H1 (cell line): ENCODE measurements at regions not wholly inside any gene's neighbourhood (a gene's known extent, or its start where the extent isn't known, plus 50 kb on each side); places are given as distances from the start of the nearest gene placed in this dataset.

Experiments used
- CTCF ChIA-PET: fragments of 300-600 bp; sonication (Branson Sonifier 250); formaldehyde crosslinking; loops from one replicate; lab custom pipeline; 2021; ENCODE audit not compliant: partially characterized antibody; lab: Charles Lee
- POLR2A ChIA-PET: fragments of 300-600 bp; sonication (Branson Sonifier 250); formaldehyde crosslinking; loops from one replicate; lab custom pipeline; 2021; ENCODE audit warnings: inconsistent platforms; ENCODE audit not compliant: partially characterized antibody; lab: Charles Lee
- DNase-seq, 2 experiments: peaks; one replicate each; pipeline versions ENCODE4 v3.0.0 to v3.0.0-alpha.2; 2010 to 2022; ENCODE audit warnings: low spot score in 2 of 2, low read depth in 1 of 2, mixed read lengths in 1 of 2
- FAIRE-seq: peaks from 2 replicates; lab custom pipeline; 2011; peaks lifted over from hg19 to GRCh38; lab: Jason Lieb, UNC
- H2AFZ ChIP-seq: 2 replicates; pipeline ENCODE4 v1.8.1; 2012; ENCODE audit warnings: low read length, inconsistent platforms
- H2AK5ac ChIP-seq: 2 replicates; pipeline ENCODE4 v1.6.1; 2013; ENCODE audit warnings: low read depth, low read length
- H2BK120ac ChIP-seq: replicated peaks from 2 replicates; pipeline ENCODE3; 2013; ENCODE audit warnings: low read depth, low read length, inconsistent platforms
- H2BK12ac ChIP-seq: 2 replicates; pipeline ENCODE4 v1.6.1; 2013; ENCODE audit warnings: low read depth, low read length
- H2BK15ac ChIP-seq: 2 replicates; pipeline ENCODE4 v1.6.1; 2013; ENCODE audit warnings: low read length
- H2BK20ac ChIP-seq: 2 replicates; pipeline ENCODE4 v1.6.1; 2013; ENCODE audit warnings: low read length
- H2BK5ac ChIP-seq: 2 replicates; pipeline ENCODE4 v1.6.1; 2013; ENCODE audit warnings: low read depth, low read length
- H3K14ac ChIP-seq: 2 replicates; pipeline ENCODE4 v1.6.1; 2013; ENCODE audit warnings: inconsistent platforms; ENCODE audit not compliant: insufficient read length
- H3K18ac ChIP-seq: 2 replicates; pipeline ENCODE4 v1.6.1; 2013; ENCODE audit warnings: low read length; ENCODE audit errors: extremely low read depth
- H3K23ac ChIP-seq: 2 replicates; pipeline ENCODE4 v1.6.1; 2013; ENCODE audit warnings: inconsistent platforms; ENCODE audit not compliant: insufficient read length
- H3K23me2 ChIP-seq: 2 replicates; pipeline ENCODE4 v1.6.1; 2013; ENCODE audit warnings: low read depth, low read length
- H3K27ac ChIP-seq: 2 replicates; pipeline ENCODE4 v1.6.1; 2011; ENCODE audit warnings: low read depth, low read length, inconsistent platforms
- H3K27me3 ChIP-seq, 4 experiments: replicated peaks in 1 of 4; 1 replicate in 1 of 4; 2 replicates in 3 of 4; pipeline versions ENCODE4 v1.6.1 to v1.8.1; 2011 to 2013; ENCODE audit warnings: low read length in 3 of 4, mild to moderate bottlenecking in 3 of 4, inconsistent platforms in 2 of 4, mixed read lengths in 2 of 4, moderate library complexity in 1 of 4; ENCODE audit not compliant: control insufficient read depth in 3 of 4, insufficient read depth in 3 of 4; ENCODE audit errors: extremely low read depth in 1 of 4
- H3K36me3 ChIP-seq, 4 experiments: 2 replicates each; pipeline versions ENCODE4 v1.6.1 to v1.8.1; 2011 to 2013; ENCODE audit warnings: mild to moderate bottlenecking in 4 of 4, low read length in 3 of 4, moderate library complexity in 2 of 4, control low read depth in 1 of 4, inconsistent platforms in 1 of 4; ENCODE audit not compliant: insufficient read depth in 4 of 4, control insufficient read depth in 2 of 4
- H3K4ac ChIP-seq: replicated peaks from 2 replicates; pipeline ENCODE3; 2013; ENCODE audit warnings: low read length, low read depth, mixed read lengths, inconsistent platforms; ENCODE audit not compliant: insufficient read length
- H3K4me1 ChIP-seq, 4 experiments: replicated peaks in 1 of 4; 1 replicate in 1 of 4; 2 replicates in 3 of 4; pipeline versions ENCODE4 v1.6.1 to v1.8.1; 2011 to 2013; ENCODE audit warnings: low read length in 3 of 4, inconsistent platforms in 2 of 4, mixed read lengths in 1 of 4; ENCODE audit not compliant: insufficient read depth in 4 of 4, control insufficient read depth in 3 of 4
- H3K4me2 ChIP-seq, 2 experiments: 2 replicates each; pipeline versions ENCODE4 v1.6.1 to v1.8.1; 2011 to 2013; ENCODE audit warnings: low read depth in 2 of 2, low read length in 2 of 2, control low read depth in 1 of 2, inconsistent platforms in 1 of 2, mild to moderate bottlenecking in 1 of 2; ENCODE audit not compliant: insufficient read depth in 1 of 2
- H3K4me3 ChIP-seq, 4 experiments: fragments of 200-600, 300-600 bp in 1 of 4; sonication (generic), shearing (Covaris generic), sonication (Bioruptor Twin) in 1 of 4; 2 replicates each; pipeline versions ENCODE4 v1.5.1 to v1.8.1; 2011 to 2016; ENCODE audit warnings: low read length in 4 of 4, low read depth in 3 of 4, control low read depth in 2 of 4, inconsistent platforms in 2 of 4, mild to moderate bottlenecking in 2 of 4, mixed read lengths in 1 of 4, moderate library complexity in 1 of 4; ENCODE audit not compliant: insufficient read depth in 2 of 4; ENCODE audit errors: extremely low read depth in 1 of 4
- H3K56ac ChIP-seq: replicated peaks from 2 replicates; pipeline ENCODE3; 2013; ENCODE audit warnings: low read depth, mild to moderate bottlenecking, mixed read lengths, low read length, inconsistent platforms; ENCODE audit not compliant: insufficient read length
- H3K79me1 ChIP-seq: 2 replicates; pipeline ENCODE4 v1.6.1; 2013; ENCODE audit warnings: low read depth, low read length, control low read depth
- H3K79me2 ChIP-seq, 2 experiments: 2 replicates each; pipeline versions ENCODE4 v1.6.1 to v1.8.1; 2012 to 2013; ENCODE audit warnings: low read length in 2 of 2, mild to moderate bottlenecking in 2 of 2, inconsistent platforms in 1 of 2; ENCODE audit not compliant: insufficient read depth in 2 of 2, control insufficient read depth in 1 of 2
- H3K9ac ChIP-seq, 4 experiments: replicated peaks in 1 of 4; 1 replicate in 1 of 4; 2 replicates in 3 of 4; pipeline versions ENCODE4 v1.6.1 to v1.8.1; 2011 to 2013; ENCODE audit warnings: low read depth in 3 of 4, low read length in 3 of 4, control low read depth in 2 of 4, mild to moderate bottlenecking in 2 of 4, moderate library complexity in 2 of 4, inconsistent platforms in 1 of 4; ENCODE audit errors: extremely low read depth in 1 of 4
- H3K9me3 ChIP-seq, 2 experiments: 2 replicates each; pipeline versions ENCODE4 v1.6.1 to v1.8.1; 2012 to 2013; ENCODE audit warnings: mild to moderate bottlenecking in 2 of 2, moderate library complexity in 2 of 2, control low read depth in 1 of 2, inconsistent platforms in 1 of 2, low read depth in 1 of 2, low read length in 1 of 2, mixed read lengths in 1 of 2; ENCODE audit not compliant: insufficient read depth in 2 of 2
- H4K20me1 ChIP-seq, 2 experiments: replicated peaks in 1 of 2; 2 replicates each; pipeline versions ENCODE3 to v1.8.1; 2011 to 2013; ENCODE audit warnings: inconsistent platforms in 2 of 2, low read length in 2 of 2, mild to moderate bottlenecking in 1 of 2; ENCODE audit not compliant: insufficient read depth in 2 of 2, control insufficient read depth in 1 of 2
- H4K5ac ChIP-seq: 2 replicates; pipeline ENCODE4 v1.6.1; 2013; ENCODE audit warnings: low read length, low read depth, mixed read lengths, inconsistent platforms; ENCODE audit not compliant: insufficient read length
- H4K8ac ChIP-seq: 2 replicates; pipeline ENCODE4 v1.8.0; 2013; ENCODE audit warnings: mild to moderate bottlenecking, moderate library complexity, low read length, inconsistent platforms; ENCODE audit not compliant: insufficient read depth; ENCODE audit errors: extremely low read depth
- H4K91ac ChIP-seq: replicated peaks from 2 replicates; pipeline ENCODE3; 2013; ENCODE audit warnings: low read length, mixed read lengths, inconsistent platforms; ENCODE audit not compliant: insufficient read length
- BCL11A ChIP-seq, 2 experiments: IDR thresholded peaks; one replicate each; pipeline ENCODE4 v1.6.1; 2011; ENCODE audit warnings: low read depth in 2 of 2, low read length in 2 of 2, mild to moderate bottlenecking in 2 of 2
- CBX5 ChIP-seq: fragments of 300-800, 300-1000 bp; sonication (generic); IDR thresholded peaks from 2 replicates; pipeline ENCODE4 v1.7.1; 2016; ENCODE audit warnings: antibody characterized with exemption, low read length, low read depth
- CEBPB ChIP-seq: IDR thresholded peaks from 2 replicates; pipeline ENCODE4 v1.6.1; 2012; ENCODE audit warnings: low read depth, low read length
- EP300 ChIP-seq, 2 experiments: IDR thresholded peaks; 1 replicate in 1 of 2; 2 replicates in 1 of 2; pipeline ENCODE4 v1.6.1; 2011 to 2012; ENCODE audit warnings: low read depth in 2 of 2, low read length in 2 of 2, mild to moderate bottlenecking in 2 of 2, borderline replicate concordance in 1 of 2, inconsistent platforms in 1 of 2, moderate library complexity in 1 of 2
- KDM1A ChIP-seq: fragments of 200-600, 300-600 bp; sonication (generic); IDR thresholded peaks from 2 replicates; pipeline ENCODE4 v1.7.1; 2016; ENCODE audit warnings: mild to moderate bottlenecking, low read length, borderline replicate concordance
- NRF1 ChIP-seq: IDR thresholded peaks from 2 replicates; pipeline ENCODE4 v1.6.1; 2011; ENCODE audit warnings: mild to moderate bottlenecking, low read depth, low read length, improper control_type of control experiment
- POLR2AphosphoS5 ChIP-seq: IDR thresholded peaks from 2 replicates; pipeline ENCODE4 v1.6.1; 2011; ENCODE audit warnings: low read depth, low read length
- RAD21 ChIP-seq, 2 experiments: IDR thresholded peaks in 1 of 2; conservative IDR thresholded peaks in 1 of 2; 2 replicates each; pipeline ENCODE4 v1.6.1; 2011; ENCODE audit warnings: low read depth in 2 of 2, low read length in 2 of 2, improper control_type of control experiment in 1 of 2, inconsistent platforms in 1 of 2, mild to moderate bottlenecking in 1 of 2, moderate library complexity in 1 of 2
- TCF12 ChIP-seq: IDR thresholded peaks from 2 replicates; pipeline ENCODE4 v1.6.1; 2011; ENCODE audit warnings: low read depth, mild to moderate bottlenecking, low read length
- TEAD4 ChIP-seq: IDR thresholded peaks from 2 replicates; pipeline ENCODE4 v1.6.1; 2012; ENCODE audit warnings: low read depth, low read length, inconsistent platforms, mixed read lengths
- WGBS, 2 experiments: shearing (Covaris generic) in 1 of 2; methylation state at CpG; one replicate each; pipeline versions ENCODE4 v1.1.6 to v1.1.7; 2013 to 2015; ENCODE audit warnings: low lambda C conversion rate in 2 of 2, mixed read lengths in 2 of 2, inconsistent platforms in 1 of 2, low coverage in 1 of 2, missing lambda C conversion rate in 1 of 2; ENCODE audit not compliant: insufficient replicate concordance in 2 of 2, insufficient coverage in 1 of 2, insufficient read length in 1 of 2; ENCODE audit errors: extremely low coverage in 1 of 2, missing lambda C conversion rate in 1 of 2; 5-methylcytosine and 5-hydroxymethylcytosine counted together
- TF ChIP-seq, protein P1 (sequence below): IDR thresholded peaks from 2 replicates; pipeline ENCODE4 v1.6.1; 2011; ENCODE audit warnings: low read length, improper control_type of control experiment

DNA sequence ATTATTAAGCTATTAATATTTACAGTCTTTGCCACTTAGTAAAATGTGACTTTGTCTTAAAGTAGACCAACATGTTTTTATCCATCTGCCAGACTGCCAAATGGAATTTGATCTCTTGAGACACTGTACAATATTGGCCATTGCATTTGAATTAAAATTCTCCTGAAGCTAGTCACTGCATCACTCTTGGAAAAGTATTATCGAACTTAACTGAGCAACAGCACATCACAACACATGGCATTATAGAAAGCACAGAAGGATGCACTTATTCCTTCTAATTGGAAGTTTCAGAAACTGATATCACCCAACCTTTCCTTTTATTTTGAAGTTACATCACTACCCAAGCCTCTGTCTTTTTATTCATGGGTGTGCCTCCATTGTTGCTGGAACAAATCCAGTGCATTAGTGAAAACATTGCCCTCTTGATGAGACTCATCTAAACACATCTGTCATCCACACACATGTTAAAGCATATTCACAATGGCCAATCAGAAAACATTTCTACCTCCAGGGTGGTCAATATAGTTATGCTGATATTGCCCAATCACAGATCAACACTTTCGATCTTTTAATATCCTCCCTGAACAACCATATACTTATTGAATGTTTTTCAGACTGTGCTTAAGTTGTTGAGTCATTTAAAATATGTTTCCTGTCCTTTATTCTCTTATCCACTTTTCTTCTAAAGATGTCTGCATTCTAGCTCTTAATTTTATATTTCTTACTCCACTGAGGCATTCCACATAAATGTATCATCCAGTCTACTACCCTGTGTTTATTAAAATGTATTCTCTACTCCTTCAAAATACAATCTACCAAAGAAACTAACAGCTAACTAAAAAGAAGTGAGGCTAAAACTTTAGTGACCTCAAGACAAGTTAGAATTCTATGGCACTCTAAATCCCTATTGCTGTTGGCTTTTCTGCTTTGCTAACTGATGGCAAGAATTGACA lies 535.0 kb downstream of the RFPL4B start:
- H2BK12ac ChIP-seq, result no peak overlapping the region
- H4K91ac ChIP-seq, result no peak overlapping the region
- H3K9me3 ChIP-seq, result no peaks in the 10 kb centered on the region; a peak in 1 of 4 replicates
- no peaks in the 10 kb centered on the region for H3K79me1 ChIP-seq
- no peak overlapping the region for H3K9ac ChIP-seq
- no peak for FAIRE-seq
- DNase-seq, result no peak
- no peak overlapping the region for H2AFZ ChIP-seq
- H3K18ac ChIP-seq, result no peak overlapping the region
- H3K4me2 ChIP-seq, result no peak overlapping the region
- no peaks in the 10 kb centered on the region for H3K23me2 ChIP-seq
- H2AK5ac ChIP-seq, result no peak overlapping the region
- no peak overlapping the region for H3K14ac ChIP-seq
- ChIA-PET CTCF (interaction anchor here (0.6 to 1.0 kb wide), 2 partner anchors 29 to 995 kb away, joined by 3 read pairs; no protein-coding TSS in a partner anchor), POLR2A (no interaction called here)
- H4K20me1 ChIP-seq, result no peaks in the 10 kb centered on the region
- H3K4ac ChIP-seq, result no peak overlapping the region
- no peaks in the 10 kb centered on the region for H3K79me2 ChIP-seq
- WGBS, 2 experiments, result 98% methylated on average over 2 of the region's 2 CpGs; no CpG with 5 or more reads in 1 of the 2 experiments
- H3K36me3 ChIP-seq, result no peaks in the 10 kb centered on the region
- H3K56ac ChIP-seq, result no peak overlapping the region
- H3K4me1 ChIP-seq, result no peaks in the 10 kb centered on the region; a peak in 1 of 7 replicates
- no peaks in the 10 kb centered on the region for H3K27me3 ChIP-seq
- no peak overlapping the region for H2BK120ac ChIP-seq
- H3K23ac ChIP-seq, result no peak overlapping the region
- no peak overlapping the region for H4K8ac ChIP-seq
- H3K4me3 ChIP-seq, result no peak overlapping the region
- H4K5ac ChIP-seq, result no peak overlapping the region
- no peak overlapping the region for H2BK15ac ChIP-seq
- no peak overlapping the region for H3K27ac ChIP-seq
- no peak overlapping the region for H2BK5ac ChIP-seq
- H2BK20ac ChIP-seq, result no peak overlapping the region
- TF ChIP-seq, protein P1, sequence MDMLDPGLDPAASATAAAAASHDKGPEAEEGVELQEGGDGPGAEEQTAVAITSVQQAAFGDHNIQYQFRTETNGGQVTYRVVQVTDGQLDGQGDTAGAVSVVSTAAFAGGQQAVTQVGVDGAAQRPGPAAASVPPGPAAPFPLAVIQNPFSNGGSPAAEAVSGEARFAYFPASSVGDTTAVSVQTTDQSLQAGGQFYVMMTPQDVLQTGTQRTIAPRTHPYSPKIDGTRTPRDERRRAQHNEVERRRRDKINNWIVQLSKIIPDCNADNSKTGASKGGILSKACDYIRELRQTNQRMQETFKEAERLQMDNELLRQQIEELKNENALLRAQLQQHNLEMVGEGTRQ, result no peak
- TF ChIP-seq TCF12 (no peak), CBX5 (no peak), NRF1 (no peak), KDM1A (no peak), BCL11A (IDR thresholded peaks at IDR 0.05; ENCODE audit: low read depth in 2 of 2, low read length in 2 of 2) (no peak), CEBPB (no peak), EP300 (IDR thresholded peaks at IDR 0.05; ENCODE audit: borderline replicate concordance in 1 of 2, low read depth in 2 of 2, low read length in 2 of 2) (no peak), POLR2AphosphoS5 (no peak), RAD21 (IDR thresholded peaks at IDR 0.05 in 1 of 2, conservative IDR thresholded peaks at IDR 0.05 in 1 of 2; ENCODE audit: low read depth in 2 of 2, low read length in 2 of 2) (no peak), TEAD4 (no peak)
